Transverse colon (tissue), 4 donors: ENCODE measurements at regions not wholly inside any gene's neighbourhood (a gene's known extent, or its start where the extent isn't known, plus 50 kb on each side); places are given as distances from the start of the nearest gene placed in this dataset.

Source experiments
- DNase-seq: peaks from one replicate; pipeline ENCODE4 v3.0.0-alpha.2; 2019
- H3K27ac ChIP-seq, 4 donors: fragments of 200-600 bp; sonication (generic); 2 replicates each; pipeline ENCODE4 v1.5.1; 2016 to 2018; ENCODE audit warnings: inconsistent platforms in 4 of 4
- H3K27me3 ChIP-seq: fragments of 200-600 bp; sonication (generic); 2 replicates; pipeline ENCODE4 v1.5.1; 2017; ENCODE audit warnings: inconsistent platforms
- H3K36me3 ChIP-seq, 4 donors: fragments of 200-600 bp; sonication (generic); 2 replicates each; pipeline ENCODE4 v1.5.1; 2017 to 2019; ENCODE audit warnings: inconsistent platforms in 4 of 4
- H3K4me1 ChIP-seq, 4 donors: fragments of 200-600 bp; sonication (generic); 2 replicates each; pipeline ENCODE4 v1.5.1; 2017 to 2020; ENCODE audit warnings: inconsistent platforms in 4 of 4
- H3K4me3 ChIP-seq, 4 donors: fragments of 200-600 bp; sonication (generic); 1 replicate in 1 of 4; 2 replicates in 3 of 4; pipeline versions ENCODE4 v1.5.1 to v1.6.1; 2017 to 2019; ENCODE audit warnings: inconsistent platforms in 4 of 4
- H3K9me3 ChIP-seq, 2 donors: fragments of 200-600 bp; sonication (generic); 2 replicates each; pipeline ENCODE4 v1.5.1; 2017 to 2019; ENCODE audit warnings: inconsistent platforms in 2 of 2
- CTCF ChIP-seq, 5 experiments: fragments of 200-600 bp in 3 of 5; fragments of 450-650 bp in 2 of 5; sonication (generic) in 3 of 5; IDR thresholded peaks; 1 replicate in 2 of 5; 2 replicates in 3 of 5; pipeline ENCODE4 v1.5.1; 2016 to 2017; ENCODE audit warnings: antibody characterized with exemption in 5 of 5, inconsistent platforms in 3 of 5, mild to moderate bottlenecking in 2 of 5, moderate library complexity in 1 of 5
- EP300 ChIP-seq: sonication (generic); formaldehyde crosslinking; IDR thresholded peaks from one replicate; pipeline ENCODE4 v1.6.1; 2017; ENCODE audit warnings: antibody characterized with exemption, low read depth
- POLR2A ChIP-seq: fragments of 450-650 bp; IDR thresholded peaks from one replicate; pipeline ENCODE4 v1.6.1; 2016; ENCODE audit warnings: antibody characterized with exemption, mild to moderate bottlenecking, moderate library complexity
- POLR2AphosphoS5 ChIP-seq, 3 donors: sonication (generic); formaldehyde crosslinking; IDR thresholded peaks; one replicate each; pipeline ENCODE4 v1.6.1; 2016; ENCODE audit warnings: antibody characterized with exemption in 3 of 3
- WGBS, 2 donors: methylation state at CpG; one replicate each; pipeline ENCODE4 v1.1.5; 2018; ENCODE audit warnings: low coverage in 1 of 2; 5-methylcytosine and 5-hydroxymethylcytosine counted together
- in situ Hi-C, 4 donors: fragments of 200-750 bp; cut with MboI; loops; one replicate each; pipeline versions ENCODE4 v1.15.0 to v1.15.1; 2017; ENCODE audit warnings: low sequenced_read_pairs in 3 of 4, low pct_ligation_motif_present in 1 of 4, low pct_unique_long_range_greater_than_20kb in 1 of 4
- intact Hi-C: fragments of 100-400 bp; cut with DNase I; formaldehyde crosslinking; loops from one replicate; pipeline ENCODE4 v1.15.1; 2023; ENCODE audit warnings: low total_unique reads

DNA sequence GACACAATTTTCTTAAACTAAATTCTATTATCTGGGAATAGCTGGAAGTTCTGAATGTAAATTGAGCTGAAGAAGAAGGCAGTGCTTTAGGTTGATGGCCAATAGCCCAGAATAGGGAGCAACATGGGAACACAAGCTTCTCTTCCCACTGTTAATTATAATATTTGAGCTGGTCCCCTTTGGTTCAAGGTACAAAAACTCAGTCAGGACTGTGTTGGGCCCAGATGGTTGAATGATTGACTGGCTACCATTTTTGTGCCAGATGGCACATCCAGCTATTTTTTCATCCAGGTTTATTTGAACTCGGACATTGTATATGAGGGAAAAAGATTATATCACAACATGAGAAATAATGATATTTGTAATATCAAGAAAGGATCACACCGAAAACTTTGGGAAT is 458.9 kb downstream of the SLITRK1 start:
- 85 to 89% methylated on average over 2 of the region's 2 CpGs for WGBS, 2 donors
- Histone ChIP-seq H3K27ac (no peak overlapping the region), H3K4me1 (no peaks in the 10 kb centered on the region), H3K4me3 (no peak overlapping the region), H3K36me3 (no peaks in the 10 kb centered on the region), H3K9me3 (peaks cover 4 to 8% of the 10 kb centered on the region in 2 donors), H3K27me3 (no peaks in the 10 kb centered on the region)
- TF ChIP-seq POLR2A (no peak), CTCF (IDR thresholded peaks at IDR 0.05) (no peak), POLR2AphosphoS5 (IDR thresholded peaks at IDR 0.05) (no peak)
- in situ Hi-C loops (no loop called here), intact Hi-C loops (no loop called here)
- no peak for DNase-seq

GRCh38 chr13:83414393-83414792 is 467.9 kb downstream of the SLITRK1 start:
- no peaks in the 10 kb centered on the region for H3K4me1 ChIP-seq
- WGBS, 2 donors = 45 to 58% methylated on average over 4 of the region's 4 CpGs
- in situ Hi-C loops (no loop called here), intact Hi-C loops (no loop called here)
- H3K27me3 ChIP-seq = no peaks in the 10 kb centered on the region
- H3K4me3 ChIP-seq = no peak overlapping the region
- DNase-seq = no peak
- H3K36me3 ChIP-seq = no peaks in the 10 kb centered on the region
- TF ChIP-seq CTCF (IDR thresholded peaks at IDR 0.05) (no peak), POLR2A (no peak), POLR2AphosphoS5 (IDR thresholded peaks at IDR 0.05) (no peak), EP300 (no peak)
- H3K9me3 ChIP-seq = peaks cover 0 to 4% of the 10 kb centered on the region in 2 donors
- no peak overlapping the region for H3K27ac ChIP-seq

DNA sequence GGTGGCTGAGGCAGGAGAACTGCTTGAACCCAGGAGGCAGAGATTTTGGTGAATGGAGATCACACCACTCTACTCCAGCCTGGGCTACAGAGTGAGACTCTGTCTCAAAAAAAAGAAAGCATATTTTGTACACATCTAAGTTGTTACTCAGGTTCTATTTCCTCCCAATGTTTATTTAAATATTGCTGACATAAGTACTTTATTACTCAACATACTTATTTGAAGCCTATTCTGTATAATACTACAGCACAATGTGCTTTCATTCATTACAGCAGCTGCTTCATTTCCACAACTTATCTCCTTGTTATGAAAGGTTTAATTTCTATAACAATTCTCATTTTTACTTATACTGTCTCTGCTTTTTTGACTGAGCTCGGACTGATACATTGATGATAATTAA is 495.7 kb downstream of the SLITRK1 start:
- no peak for DNase-seq
- Histone ChIP-seq H3K27me3 (no peaks in the 10 kb centered on the region), H3K9me3 (peaks cover 0 to 3% of the 10 kb centered on the region in 2 donors), H3K36me3 (no peaks in the 10 kb centered on the region), H3K4me3 (no peak overlapping the region), H3K4me1 (no peaks in the 10 kb centered on the region), H3K27ac (no peak overlapping the region)
- intact Hi-C loops = no loop called here
- TF ChIP-seq CTCF (IDR thresholded peaks at IDR 0.05) = no peak
- no peak for TF ChIP-seq POLR2AphosphoS5 (IDR thresholded peaks at IDR 0.05)
- TF ChIP-seq EP300 = no peak
- TF ChIP-seq POLR2A = no peak
- in situ Hi-C loops = no loop called here
- WGBS, 2 donors = 75 to 82% methylated on average over 1 of the region's 1 CpG

DNA sequence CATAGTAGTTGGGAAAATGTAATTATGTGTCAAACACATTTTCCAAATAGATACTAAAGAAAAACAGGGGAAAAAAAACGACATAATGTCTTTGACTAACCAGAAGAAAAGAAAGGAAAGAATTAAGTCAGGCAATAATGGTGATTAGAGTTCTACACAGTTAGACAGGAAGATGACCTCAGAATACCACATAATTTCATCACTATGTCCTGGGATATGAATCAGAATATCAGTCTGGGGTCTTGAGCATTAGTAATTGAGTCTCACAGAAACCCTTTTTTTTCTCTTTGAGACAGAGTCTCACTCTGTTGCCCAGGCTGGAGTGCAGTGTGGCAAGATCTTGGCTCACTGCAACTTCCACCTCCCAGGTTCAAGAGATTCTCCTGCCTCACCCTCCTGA is 503.4 kb downstream of the SLITRK1 start:
- in situ Hi-C loops = no loop called here
- intact Hi-C loops = no loop called here
- no peaks in the 10 kb centered on the region for H3K9me3 ChIP-seq
- WGBS, 2 donors = 43 to 44% methylated on average over 1 of the region's 1 CpG
- no peaks in the 10 kb centered on the region for H3K36me3 ChIP-seq
- no peak overlapping the region for H3K27ac ChIP-seq
- DNase-seq = no peak
- H3K4me3 ChIP-seq = no peak overlapping the region
- no peaks in the 10 kb centered on the region for H3K4me1 ChIP-seq
- TF ChIP-seq POLR2AphosphoS5 (IDR thresholded peaks at IDR 0.05) (no peak), CTCF (IDR thresholded peaks at IDR 0.05) (no peak), POLR2A (no peak), EP300 (no peak)
- no peaks in the 10 kb centered on the region for H3K27me3 ChIP-seq
